ENCODE measurements at regions not wholly inside any gene's neighbourhood (a gene's known extent, or its start where the extent isn't known, plus 50 kb on each side); places are given as distances from the start of the nearest gene placed in this dataset.

GRCh38 chr2:59528525-59528924, 1024.9 kb downstream of the BCL11A start:
- no peak for DNase-seq

- DNase-seq: no peak
Measured at GRCh38 chr2:59502981-59503380, 1050.5 kb downstream of the BCL11A start.

GRCh38 chr2:59490994-59491393, 1062.5 kb downstream of the BCL11A start:
- no peak for DNase-seq

GRCh38 chr2:59490192-59490591, 1063.3 kb downstream of the BCL11A start:
- no peak for DNase-seq

GRCh38 chr2:59484673-59485072, 1068.8 kb downstream of the BCL11A start:
- DNase-seq: no peak

GRCh38 chr2:59463426-59463825, 1090.0 kb downstream of the BCL11A start:
- no peak for DNase-seq

- no peak for DNase-seq
Measured at GRCh38 chr2:59462422-59463197, 1090.8 kb downstream of the BCL11A start.

GRCh38 chr2:59461127-59461526, 1092.3 kb downstream of the BCL11A start:
- no peak for DNase-seq

GRCh38 chr2:59458800-59459199, 1094.7 kb downstream of the BCL11A start:
- no peak for DNase-seq

- DNase-seq: no peak
Measured at GRCh38 chr2:59456285-59456684, 1097.2 kb downstream of the BCL11A start.

GRCh38 chr2:59449274-59449673, 1104.2 kb downstream of the BCL11A start:
- DNase-seq: no peak

- DNase-seq: no peak
Measured at GRCh38 chr2:59440491-59440890, 1113.0 kb downstream of the BCL11A start.

- DNase-seq: no peak
Measured at GRCh38 chr2:59435635-59436034, 1117.8 kb downstream of the BCL11A start.

- no peak for DNase-seq
Measured at GRCh38 chr2:59428940-59429339, 1124.5 kb downstream of the BCL11A start.

- no peak for DNase-seq
Measured at GRCh38 chr2:59427980-59428379, 1125.5 kb downstream of the BCL11A start.

- DNase-seq: no peak
Measured at GRCh38 chr2:59425247-59425646, 1128.2 kb downstream of the BCL11A start.

GRCh38 chr2:59413751-59414570, 1139.5 kb downstream of the BCL11A start:
- DNase-seq: no peak

GRCh38 chr2:59399126-59399525, 1154.3 kb downstream of the BCL11A start:
- DNase-seq: no peak

GRCh38 chr2:59398081-59398480, 1155.4 kb downstream of the BCL11A start:
- DNase-seq: no peak

- DNase-seq: no peak
Measured at GRCh38 chr2:59395119-59395518, 1154.0 kb upstream of the FANCL start.

- DNase-seq: no peak
Measured at GRCh38 chr2:59391896-59392295, 1150.8 kb upstream of the FANCL start.

- no peak for DNase-seq
Measured at GRCh38 chr2:59390581-59390980, 1149.5 kb upstream of the FANCL start.

GRCh38 chr2:59389240-59389639, 1148.1 kb upstream of the FANCL start:
- no peak for DNase-seq

GRCh38 chr2:59385971-59386370, 1144.8 kb upstream of the FANCL start:
- no peak for DNase-seq
